Astrocyte of the cerebellum (primary cell): ENCODE measurements at regions not wholly inside any gene's neighbourhood (a gene's known extent, or its start where the extent isn't known, plus 50 kb on each side); places are given as distances from the start of the nearest gene placed in this dataset.

Source experiments
- DNase-seq: peaks from one replicate; pipeline ENCODE4 v3.0.0-alpha.2; 2011; ENCODE audit warnings: low read depth
- H3K4me3 ChIP-seq: 2 replicates; pipeline ENCODE4 v1.5.1; 2011; ENCODE audit warnings: mild to moderate bottlenecking, low read depth, low read length, moderate library complexity
- in situ Hi-C: cut with HindIII; loops from 2 replicates; pipeline ENCODE4 v1.10.0; 2017; ENCODE audit warnings: low sequenced_read_pairs
- TF ChIP-seq, protein P1 (sequence below): IDR thresholded peaks from 2 replicates; pipeline ENCODE4 v1.5.1; 2012; ENCODE audit warnings: low read length, low read depth, moderate library complexity, mild to moderate bottlenecking; ENCODE audit errors: missing control alignments

DNA sequence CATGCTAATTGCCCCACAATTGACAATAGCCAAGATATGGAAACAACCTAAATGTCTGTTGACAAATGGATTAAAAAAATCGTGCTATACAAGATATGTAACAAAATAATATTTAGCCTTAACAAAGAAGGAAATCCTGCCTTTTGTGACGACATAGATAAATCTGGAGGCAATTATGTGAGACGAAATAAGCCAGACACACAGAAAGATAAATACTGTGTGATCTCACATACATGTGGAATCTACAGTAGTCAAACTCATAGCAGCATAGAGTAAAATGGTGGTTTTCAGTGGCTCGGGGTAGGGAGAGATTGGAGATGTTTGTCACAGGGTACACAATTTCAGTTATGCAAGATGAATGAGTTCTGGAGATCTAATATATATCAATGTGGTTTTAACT, 895.8 kb downstream of the SLITRK6 start:
- in situ Hi-C loops: no loop called here
- H3K4me3 ChIP-seq: no peak overlapping the region
- no peak for DNase-seq
- TF ChIP-seq, protein P1, sequence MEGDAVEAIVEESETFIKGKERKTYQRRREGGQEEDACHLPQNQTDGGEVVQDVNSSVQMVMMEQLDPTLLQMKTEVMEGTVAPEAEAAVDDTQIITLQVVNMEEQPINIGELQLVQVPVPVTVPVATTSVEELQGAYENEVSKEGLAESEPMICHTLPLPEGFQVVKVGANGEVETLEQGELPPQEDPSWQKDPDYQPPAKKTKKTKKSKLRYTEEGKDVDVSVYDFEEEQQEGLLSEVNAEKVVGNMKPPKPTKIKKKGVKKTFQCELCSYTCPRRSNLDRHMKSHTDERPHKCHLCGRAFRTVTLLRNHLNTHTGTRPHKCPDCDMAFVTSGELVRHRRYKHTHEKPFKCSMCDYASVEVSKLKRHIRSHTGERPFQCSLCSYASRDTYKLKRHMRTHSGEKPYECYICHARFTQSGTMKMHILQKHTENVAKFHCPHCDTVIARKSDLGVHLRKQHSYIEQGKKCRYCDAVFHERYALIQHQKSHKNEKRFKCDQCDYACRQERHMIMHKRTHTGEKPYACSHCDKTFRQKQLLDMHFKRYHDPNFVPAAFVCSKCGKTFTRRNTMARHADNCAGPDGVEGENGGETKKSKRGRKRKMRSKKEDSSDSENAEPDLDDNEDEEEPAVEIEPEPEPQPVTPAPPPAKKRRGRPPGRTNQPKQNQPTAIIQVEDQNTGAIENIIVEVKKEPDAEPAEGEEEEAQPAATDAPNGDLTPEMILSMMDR: no peak

DNA sequence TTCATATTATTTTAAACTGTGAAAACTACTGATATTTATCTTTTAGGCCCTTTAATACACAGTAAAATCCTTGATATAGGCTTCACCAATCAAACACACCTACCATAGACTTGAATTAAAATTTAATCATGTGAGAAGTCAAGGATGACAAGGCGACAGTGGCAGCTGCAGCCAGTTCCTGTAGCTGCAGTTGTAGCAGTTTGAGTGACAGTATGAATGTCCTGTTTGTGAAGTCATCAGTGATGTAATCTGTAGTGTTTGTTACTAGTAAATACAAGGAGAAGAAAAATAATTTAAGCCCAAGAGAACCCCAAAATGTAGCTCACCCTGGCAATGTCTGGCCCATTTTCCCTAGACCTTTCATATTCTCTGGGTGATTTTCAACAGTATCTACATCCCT, 897.0 kb downstream of the SLITRK6 start:
- in situ Hi-C loops: no loop called here
- no peak for DNase-seq
- TF ChIP-seq, protein P1: no peak
- no peak overlapping the region for H3K4me3 ChIP-seq

DNA sequence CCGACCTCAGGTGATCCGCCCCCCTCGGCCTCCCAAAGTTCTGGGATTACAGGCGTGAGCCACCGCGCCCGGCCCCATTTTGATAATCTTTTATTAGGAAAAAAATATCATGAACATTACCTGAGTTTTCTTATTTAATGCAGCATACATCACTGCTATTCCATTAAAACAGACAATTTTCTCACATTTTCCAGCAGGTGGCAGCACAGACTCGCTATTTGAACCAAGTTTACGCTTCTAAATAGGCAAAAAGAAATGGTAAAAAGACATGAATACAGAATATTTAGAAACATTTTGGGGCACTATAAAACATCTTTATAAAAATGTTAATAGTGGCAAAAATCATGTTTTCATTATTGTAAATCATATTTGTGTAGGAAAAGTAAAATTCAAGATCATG, 903.1 kb downstream of the SLITRK6 start:
- in situ Hi-C loops: no loop called here
- no peak overlapping the region for H3K4me3 ChIP-seq
- DNase-seq: peak; percentile 58
- TF ChIP-seq, protein P1: peak; percentile 59

DNA sequence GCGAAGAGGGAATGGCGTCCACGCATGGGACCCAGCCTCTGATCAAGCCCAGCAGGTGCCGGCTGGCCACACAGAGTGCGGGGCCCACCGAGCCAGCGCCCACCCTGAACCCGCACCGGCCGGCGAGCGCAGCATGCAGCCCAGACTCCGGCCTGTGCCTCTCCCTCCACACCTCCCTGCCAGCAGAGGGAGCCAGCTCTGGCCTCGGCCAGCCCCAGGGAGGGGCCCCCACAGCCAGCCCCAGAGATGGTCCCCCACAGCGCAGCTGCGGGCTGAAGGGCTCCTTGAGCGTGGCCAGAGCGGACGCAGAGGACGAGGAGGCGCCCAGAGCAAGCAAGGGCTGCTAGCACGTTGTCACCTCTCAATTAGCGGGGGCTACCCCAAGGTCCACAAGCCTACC, 904.5 kb downstream of the SLITRK6 start:
- TF ChIP-seq, protein P1: no peak
- in situ Hi-C loops: no loop called here
- no peak overlapping the region for H3K4me3 ChIP-seq
- DNase-seq: no peak

DNA sequence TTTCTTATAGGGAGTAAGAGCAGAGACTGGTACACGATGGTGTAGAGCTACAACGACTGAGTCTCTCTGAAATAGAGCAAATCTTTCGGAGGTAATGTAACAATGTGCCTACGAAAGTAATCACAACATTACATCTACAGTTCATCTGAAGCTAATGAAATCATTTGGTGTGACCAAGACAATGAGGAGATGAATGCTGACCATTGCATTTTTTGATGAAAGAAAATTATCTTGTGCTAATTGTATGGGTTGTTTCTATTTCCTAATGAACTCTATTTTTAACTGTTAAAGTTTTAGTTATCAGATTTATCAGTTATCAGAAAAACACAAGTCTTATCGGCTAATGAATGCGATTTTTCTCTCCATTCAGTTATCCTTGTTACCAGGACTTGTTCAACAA, 913.4 kb downstream of the SLITRK6 start:
- in situ Hi-C loops: no loop called here
- no peak overlapping the region for H3K4me3 ChIP-seq
- TF ChIP-seq, protein P1: no peak
- no peak for DNase-seq

DNA sequence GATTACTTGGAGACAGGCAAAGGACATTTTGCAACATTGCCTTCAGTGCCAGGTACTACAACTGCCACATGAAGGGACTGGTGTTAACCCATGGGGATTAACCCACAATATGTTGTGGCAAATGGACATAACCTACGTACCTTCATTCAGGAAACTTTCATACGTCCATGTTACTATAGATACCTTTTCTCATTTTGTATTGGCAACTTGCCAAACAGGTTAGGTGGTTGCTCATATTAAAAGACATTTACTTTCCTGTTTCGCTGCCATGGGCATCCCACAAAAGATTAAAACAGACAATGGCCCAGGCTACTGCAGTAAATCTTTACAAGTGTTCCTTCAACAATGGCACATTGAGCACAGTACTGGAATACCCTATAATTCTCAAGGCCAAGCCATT, 925.3 kb downstream of the SLITRK6 start:
- in situ Hi-C loops: no loop called here

More for the DNA sequence above, 925.3 kb downstream of the SLITRK6 start:
- DNase-seq: no peak
- H3K4me3 ChIP-seq: no peak overlapping the region
- TF ChIP-seq, protein P1: no peak
